SK-N-SH (cell line): ENCODE measurements at regions not wholly inside any gene's neighbourhood (a gene's known extent, or its start where the extent isn't known, plus 50 kb on each side); places are given as distances from the start of the nearest gene placed in this dataset.

Experiments
- CTCF ChIA-PET: fragments of 300-600, 350-600 bp; formaldehyde crosslinking; extraction: SDS; loops from one replicate; lab custom pipeline; 2021; lab: Yijun Ruan, JAX
- POLR2A ChIA-PET: fragments of 350-600 bp; sonication (Branson Sonifier 250); formaldehyde crosslinking; extraction: SDS; loops from one replicate; lab custom pipeline; 2020; ENCODE audit warnings: antibody characterized with exemption, inconsistent platforms; lab: Yijun Ruan, JAX
- DNase-seq: peaks from one replicate; pipeline ENCODE4 v3.0.0; 2012
- H2AFZ ChIP-seq: fragments of 200-600 bp; sonication (generic); 2 replicates; pipeline ENCODE4 v1.8.1; 2016; ENCODE audit warnings: antibody characterized with exemption, mild to moderate bottlenecking, low read depth
- H3F3A ChIP-seq: fragments of 200-600 bp; sonication (generic); replicated peaks from 2 replicates; pipeline ENCODE3; 2016; ENCODE audit warnings: antibody characterized with exemption, mild to moderate bottlenecking; ENCODE audit not compliant: insufficient read depth
- H3K27ac ChIP-seq, 2 experiments: fragments of 200-500 bp in 1 of 2; fragments of 200-600 bp in 1 of 2; sonication (Bioruptor generic) in 1 of 2; sonication (generic), shearing (Covaris generic) in 1 of 2; 2 replicates each; pipeline versions ENCODE4 v1.5.1 to v1.6.1; 2014 to 2016; ENCODE audit warnings: low read depth in 2 of 2, inconsistent platforms in 1 of 2, low read length in 1 of 2, mild to moderate bottlenecking in 1 of 2, mixed read lengths in 1 of 2
- H3K27me3 ChIP-seq: fragments of 200-600 bp; sonication (generic), shearing (Covaris generic); 2 replicates; pipeline ENCODE4 v1.6.1; 2016; ENCODE audit warnings: mixed run types; ENCODE audit not compliant: insufficient read depth
- H3K36me3 ChIP-seq, 2 experiments: fragments of 200-500 bp in 1 of 2; fragments of 200-600 bp in 1 of 2; sonication (Bioruptor generic) in 1 of 2; sonication (generic) in 1 of 2; replicated peaks in 1 of 2; 2 replicates each; pipeline versions ENCODE3 to v1.5.1; 2014 to 2016; ENCODE audit warnings: low read length in 1 of 2, mild to moderate bottlenecking in 1 of 2; ENCODE audit not compliant: insufficient read depth in 2 of 2, control insufficient read depth in 1 of 2
- H3K4me1 ChIP-seq, 2 experiments: fragments of 200-500 bp in 1 of 2; fragments of 200-600 bp in 1 of 2; sonication (Bioruptor generic) in 1 of 2; sonication (generic), shearing (Covaris generic) in 1 of 2; 2 replicates each; pipeline versions ENCODE4 v1.5.1 to v1.6.1; 2014 to 2016; ENCODE audit warnings: low read depth in 1 of 2, low read length in 1 of 2, mixed run types in 1 of 2; ENCODE audit not compliant: insufficient read depth in 2 of 2, control insufficient read depth in 1 of 2
- H3K4me2 ChIP-seq: fragments of 200-600 bp; sonication (generic), shearing (Covaris generic); 2 replicates; pipeline ENCODE4 v1.6.1; 2017; ENCODE audit warnings: mixed run types
- H3K4me3 ChIP-seq, 2 experiments: fragments of 200-500 bp in 1 of 2; fragments of 200-600 bp in 1 of 2; sonication (Bioruptor generic) in 1 of 2; sonication (generic), shearing (Covaris generic) in 1 of 2; 2 replicates each; pipeline versions ENCODE4 v1.5.1 to v1.8.1; 2014 to 2016; ENCODE audit warnings: low read depth in 2 of 2, inconsistent platforms in 1 of 2, low read length in 1 of 2, mild to moderate bottlenecking in 1 of 2, mixed read lengths in 1 of 2, moderate library complexity in 1 of 2
- H3K79me2 ChIP-seq: fragments of 200-600 bp; sonication (generic); 2 replicates; pipeline ENCODE4 v1.8.1; 2017; ENCODE audit warnings: mild to moderate bottlenecking; ENCODE audit not compliant: insufficient read depth
- H3K9ac ChIP-seq: fragments of 200-600 bp; sonication (generic); 2 replicates; pipeline ENCODE4 v1.6.1; 2017; ENCODE audit warnings: mixed run types
- H3K9me2 ChIP-seq: fragments of 200-600 bp; sonication (generic); 2 replicates; pipeline ENCODE4 v1.6.1; 2017; ENCODE audit warnings: mixed run types
- H3K9me3 ChIP-seq: fragments of 200-600 bp; sonication (generic); 2 replicates; pipeline ENCODE4 v1.6.1; 2017; ENCODE audit warnings: mixed run types, mild to moderate bottlenecking, moderate library complexity
- H4K20me1 ChIP-seq: fragments of 200-600 bp; sonication (generic); 2 replicates; pipeline ENCODE4 v1.6.1; 2017; ENCODE audit warnings: mild to moderate bottlenecking, mixed run types; ENCODE audit not compliant: insufficient read depth
- CHD2 ChIP-seq: fragments of 150-350 bp; IDR thresholded peaks from 2 replicates; pipeline ENCODE4 v1.6.1; 2018; ENCODE audit warnings: low read length; ENCODE audit not compliant: partially characterized antibody
- EZH2phosphoT487 ChIP-seq: fragments of 200-600 bp; sonication (generic); IDR thresholded peaks from 2 replicates; pipeline ENCODE4 v1.6.1; 2017; ENCODE audit warnings: low read depth, mixed run types, mild to moderate bottlenecking, antibody characterized with exemption, moderate library complexity, borderline replicate concordance
- FOSL2 ChIP-seq: IDR thresholded peaks from 2 replicates; pipeline ENCODE4 v1.4.0; 2012; ENCODE audit warnings: low read depth, mild to moderate bottlenecking, moderate library complexity, borderline replicate concordance
- FOXJ3 ChIP-seq: sonication (generic); formaldehyde crosslinking; IDR thresholded peaks from 2 replicates; pipeline ENCODE4 v1.5.1; 2020; ENCODE audit warnings: mild to moderate bottlenecking, missing genetic modification reagents
- GATA2 ChIP-seq: sonication (generic); formaldehyde crosslinking; IDR thresholded peaks from 2 replicates; pipeline ENCODE4 v1.5.0; 2020; ENCODE audit warnings: mild to moderate bottlenecking, missing genetic modification reagents
- NRF1 ChIP-seq: IDR thresholded peaks from 2 replicates; pipeline ENCODE4 v1.6.1; 2012; ENCODE audit warnings: low read depth, mild to moderate bottlenecking, low read length
- POLR2AphosphoS5 ChIP-seq: IDR thresholded peaks from 2 replicates; pipeline ENCODE4 v1.6.1; 2012; ENCODE audit warnings: low read depth, low read length
- RCOR1 ChIP-seq: fragments of 150-350 bp; IDR thresholded peaks from 2 replicates; pipeline ENCODE4 v1.6.1; 2017; ENCODE audit warnings: antibody characterized with exemption, low read length
- RFX5 ChIP-seq: IDR thresholded peaks from 2 replicates; pipeline ENCODE4 v1.6.1; 2012; ENCODE audit warnings: mild to moderate bottlenecking, improper control_type of control experiment, low read length
- RXRA ChIP-seq: IDR thresholded peaks from 2 replicates; pipeline ENCODE4 v1.4.0; 2012; ENCODE audit warnings: low read depth, mild to moderate bottlenecking, borderline replicate concordance
- SIN3A ChIP-seq: IDR thresholded peaks from 2 replicates; pipeline ENCODE4 v1.6.1; 2012; ENCODE audit warnings: low read depth, mild to moderate bottlenecking, low read length, moderate library complexity, borderline replicate concordance
- YY1 ChIP-seq: IDR thresholded peaks from 2 replicates; pipeline ENCODE4 v1.4.0; 2012; ENCODE audit warnings: low read depth, mild to moderate bottlenecking
- TF ChIP-seq, protein P1 (sequence below): fragments of 200-600 bp; sonication (generic); IDR thresholded peaks from 2 replicates; pipeline ENCODE4 v1.6.1; 2017; ENCODE audit warnings: antibody characterized with exemption, mild to moderate bottlenecking, moderate library complexity
- TF ChIP-seq, protein P2 (sequence below): IDR thresholded peaks from 2 replicates; pipeline ENCODE4 v1.4.0; 2012; ENCODE audit warnings: low read depth, borderline replicate concordance
- TF ChIP-seq, protein P3 (sequence below): fragments of 150-350 bp; IDR thresholded peaks from 2 replicates; pipeline ENCODE4 v1.6.1; 2017; ENCODE audit warnings: antibody characterized with exemption, low read length, low read depth, borderline replicate concordance
- TF ChIP-seq, protein P4 (sequence below): IDR thresholded peaks from 2 replicates; pipeline ENCODE4 v1.4.0; 2012; ENCODE audit warnings: low read depth, borderline replicate concordance
- TF ChIP-seq, protein P5 (sequence below): IDR thresholded peaks from 2 replicates; pipeline ENCODE4 v1.4.0; 2012; ENCODE audit warnings: low read depth
- TF ChIP-seq, protein P6 (sequence below): IDR thresholded peaks from 2 replicates; pipeline ENCODE4; 2012

DNA sequence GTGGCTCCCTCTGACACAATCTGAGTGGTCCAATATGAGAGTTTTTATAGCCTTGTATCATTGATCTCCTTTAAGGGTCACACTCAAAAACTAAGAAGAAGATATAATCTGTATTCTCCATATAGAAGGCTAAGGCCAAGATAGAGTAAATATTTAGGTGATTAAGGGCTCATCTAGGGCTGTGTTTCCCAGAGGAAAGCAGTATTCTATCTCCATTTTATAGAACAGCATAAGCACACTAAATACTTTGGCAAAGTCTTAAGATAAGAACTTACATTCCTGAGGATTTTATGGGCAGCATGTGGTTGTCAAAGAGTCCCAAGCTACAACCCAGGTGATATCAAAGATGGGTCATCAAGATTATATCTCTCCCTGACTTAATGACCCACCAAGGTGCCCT lies 377.6 kb downstream of the KIF16B start:
- DNase-seq = no peak
- no peaks in the 10 kb centered on the region for H3K9me3 ChIP-seq
- no peak overlapping the region for H3K4me3 ChIP-seq
- H3K9ac ChIP-seq = no peak overlapping the region
- ChIA-PET POLR2A (no interaction called here), CTCF (no interaction called here)
- no peaks in the 10 kb centered on the region for H3K36me3 ChIP-seq
- no peak overlapping the region for H2AFZ ChIP-seq
- no peak overlapping the region for H3K27ac ChIP-seq
- H3K4me1 ChIP-seq = peaks cover 0 to 3% of the 10 kb centered on the region in 2 experiments; a peak in 1 of 4 replicates
- no peaks in the 10 kb centered on the region for H3K27me3 ChIP-seq
- no peaks in the 10 kb centered on the region for H4K20me1 ChIP-seq
- H3K4me2 ChIP-seq = no peak overlapping the region
- H3F3A ChIP-seq = no peaks in the 10 kb centered on the region
- H3K9me2 ChIP-seq = no peaks in the 10 kb centered on the region
- TF ChIP-seq RCOR1 (no peak), NRF1 (no peak), POLR2AphosphoS5 (no peak), EZH2phosphoT487 (no peak), RFX5 (no peak), CHD2 (no peak), RXRA (no peak), FOSL2 (no peak), YY1 (no peak), FOXJ3 (CRISPR knock-in tag) (no peak), GATA2 (CRISPR knock-in tag) (no peak), SIN3A (no peak)
- TF ChIP-seq, protein P1, sequence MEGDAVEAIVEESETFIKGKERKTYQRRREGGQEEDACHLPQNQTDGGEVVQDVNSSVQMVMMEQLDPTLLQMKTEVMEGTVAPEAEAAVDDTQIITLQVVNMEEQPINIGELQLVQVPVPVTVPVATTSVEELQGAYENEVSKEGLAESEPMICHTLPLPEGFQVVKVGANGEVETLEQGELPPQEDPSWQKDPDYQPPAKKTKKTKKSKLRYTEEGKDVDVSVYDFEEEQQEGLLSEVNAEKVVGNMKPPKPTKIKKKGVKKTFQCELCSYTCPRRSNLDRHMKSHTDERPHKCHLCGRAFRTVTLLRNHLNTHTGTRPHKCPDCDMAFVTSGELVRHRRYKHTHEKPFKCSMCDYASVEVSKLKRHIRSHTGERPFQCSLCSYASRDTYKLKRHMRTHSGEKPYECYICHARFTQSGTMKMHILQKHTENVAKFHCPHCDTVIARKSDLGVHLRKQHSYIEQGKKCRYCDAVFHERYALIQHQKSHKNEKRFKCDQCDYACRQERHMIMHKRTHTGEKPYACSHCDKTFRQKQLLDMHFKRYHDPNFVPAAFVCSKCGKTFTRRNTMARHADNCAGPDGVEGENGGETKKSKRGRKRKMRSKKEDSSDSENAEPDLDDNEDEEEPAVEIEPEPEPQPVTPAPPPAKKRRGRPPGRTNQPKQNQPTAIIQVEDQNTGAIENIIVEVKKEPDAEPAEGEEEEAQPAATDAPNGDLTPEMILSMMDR = no peak
- TF ChIP-seq, protein P2, sequence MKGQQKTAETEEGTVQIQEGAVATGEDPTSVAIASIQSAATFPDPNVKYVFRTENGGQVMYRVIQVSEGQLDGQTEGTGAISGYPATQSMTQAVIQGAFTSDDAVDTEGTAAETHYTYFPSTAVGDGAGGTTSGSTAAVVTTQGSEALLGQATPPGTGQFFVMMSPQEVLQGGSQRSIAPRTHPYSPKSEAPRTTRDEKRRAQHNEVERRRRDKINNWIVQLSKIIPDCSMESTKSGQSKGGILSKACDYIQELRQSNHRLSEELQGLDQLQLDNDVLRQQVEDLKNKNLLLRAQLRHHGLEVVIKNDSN = no peak
- TF ChIP-seq, protein P3, sequence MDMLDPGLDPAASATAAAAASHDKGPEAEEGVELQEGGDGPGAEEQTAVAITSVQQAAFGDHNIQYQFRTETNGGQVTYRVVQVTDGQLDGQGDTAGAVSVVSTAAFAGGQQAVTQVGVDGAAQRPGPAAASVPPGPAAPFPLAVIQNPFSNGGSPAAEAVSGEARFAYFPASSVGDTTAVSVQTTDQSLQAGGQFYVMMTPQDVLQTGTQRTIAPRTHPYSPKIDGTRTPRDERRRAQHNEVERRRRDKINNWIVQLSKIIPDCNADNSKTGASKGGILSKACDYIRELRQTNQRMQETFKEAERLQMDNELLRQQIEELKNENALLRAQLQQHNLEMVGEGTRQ = no peak
- TF ChIP-seq, protein P4, sequence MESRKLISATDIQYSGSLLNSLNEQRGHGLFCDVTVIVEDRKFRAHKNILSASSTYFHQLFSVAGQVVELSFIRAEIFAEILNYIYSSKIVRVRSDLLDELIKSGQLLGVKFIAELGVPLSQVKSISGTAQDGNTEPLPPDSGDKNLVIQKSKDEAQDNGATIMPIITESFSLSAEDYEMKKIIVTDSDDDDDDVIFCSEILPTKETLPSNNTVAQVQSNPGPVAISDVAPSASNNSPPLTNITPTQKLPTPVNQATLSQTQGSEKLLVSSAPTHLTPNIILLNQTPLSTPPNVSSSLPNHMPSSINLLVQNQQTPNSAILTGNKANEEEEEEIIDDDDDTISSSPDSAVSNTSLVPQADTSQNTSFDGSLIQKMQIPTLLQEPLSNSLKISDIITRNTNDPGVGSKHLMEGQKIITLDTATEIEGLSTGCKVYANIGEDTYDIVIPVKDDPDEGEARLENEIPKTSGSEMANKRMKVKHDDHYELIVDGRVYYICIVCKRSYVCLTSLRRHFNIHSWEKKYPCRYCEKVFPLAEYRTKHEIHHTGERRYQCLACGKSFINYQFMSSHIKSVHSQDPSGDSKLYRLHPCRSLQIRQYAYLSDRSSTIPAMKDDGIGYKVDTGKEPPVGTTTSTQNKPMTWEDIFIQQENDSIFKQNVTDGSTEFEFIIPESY = no peak
- TF ChIP-seq, protein P5, sequence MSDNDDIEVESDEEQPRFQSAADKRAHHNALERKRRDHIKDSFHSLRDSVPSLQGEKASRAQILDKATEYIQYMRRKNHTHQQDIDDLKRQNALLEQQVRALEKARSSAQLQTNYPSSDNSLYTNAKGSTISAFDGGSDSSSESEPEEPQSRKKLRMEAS = no peak
- TF ChIP-seq, protein P6, sequence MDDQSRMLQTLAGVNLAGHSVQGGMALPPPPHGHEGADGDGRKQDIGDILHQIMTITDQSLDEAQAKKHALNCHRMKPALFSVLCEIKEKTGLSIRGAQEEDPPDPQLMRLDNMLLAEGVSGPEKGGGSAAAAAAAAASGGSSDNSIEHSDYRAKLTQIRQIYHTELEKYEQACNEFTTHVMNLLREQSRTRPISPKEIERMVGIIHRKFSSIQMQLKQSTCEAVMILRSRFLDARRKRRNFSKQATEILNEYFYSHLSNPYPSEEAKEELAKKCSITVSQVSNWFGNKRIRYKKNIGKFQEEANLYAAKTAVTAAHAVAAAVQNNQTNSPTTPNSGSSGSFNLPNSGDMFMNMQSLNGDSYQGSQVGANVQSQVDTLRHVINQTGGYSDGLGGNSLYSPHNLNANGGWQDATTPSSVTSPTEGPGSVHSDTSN = no peak
- no peaks in the 10 kb centered on the region for H3K79me2 ChIP-seq
